Fibroblast of skin of abdomen (primary cell): ENCODE measurements at regions not wholly inside any gene's neighbourhood (a gene's known extent, or its start where the extent isn't known, plus 50 kb on each side); places are given as distances from the start of the nearest gene placed in this dataset.
"Not testable (repeated sequence)": the region's sequence is repeated elsewhere in the genome, so short reads cannot be mapped to it uniquely, and the experiment has no call there.

Experiments
- DNase-seq: peaks from one replicate; pipeline ENCODE4 v3.0.0-alpha.2; 2013

DNA sequence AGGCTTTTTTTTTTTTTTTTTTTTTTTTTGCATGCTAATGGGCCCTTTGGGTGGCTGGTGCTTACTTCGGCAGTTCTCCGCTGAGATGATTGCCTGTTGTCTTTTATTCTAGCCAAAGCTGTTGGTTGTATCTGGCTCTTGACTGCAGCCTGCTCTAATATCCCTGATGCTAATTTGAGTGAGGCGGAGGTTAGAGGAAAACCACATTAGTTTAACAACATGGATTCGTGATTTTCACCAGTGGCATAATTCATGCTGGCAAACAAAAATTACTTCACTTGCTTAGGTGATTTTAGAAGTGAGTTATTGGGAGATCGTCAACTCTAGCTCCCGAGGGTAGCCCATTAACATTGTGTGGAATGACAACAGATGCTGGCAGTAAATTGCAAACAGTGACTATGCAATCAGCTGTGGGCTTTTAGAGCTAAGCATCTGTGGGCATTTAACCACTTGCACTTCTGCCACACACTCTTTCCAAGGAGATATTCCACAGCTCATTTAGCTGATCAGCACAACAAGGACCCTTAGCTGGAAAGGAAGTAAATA lies 97.6 kb upstream of the ZDHHC17 start:
- DNase-seq: no peak

DNA sequence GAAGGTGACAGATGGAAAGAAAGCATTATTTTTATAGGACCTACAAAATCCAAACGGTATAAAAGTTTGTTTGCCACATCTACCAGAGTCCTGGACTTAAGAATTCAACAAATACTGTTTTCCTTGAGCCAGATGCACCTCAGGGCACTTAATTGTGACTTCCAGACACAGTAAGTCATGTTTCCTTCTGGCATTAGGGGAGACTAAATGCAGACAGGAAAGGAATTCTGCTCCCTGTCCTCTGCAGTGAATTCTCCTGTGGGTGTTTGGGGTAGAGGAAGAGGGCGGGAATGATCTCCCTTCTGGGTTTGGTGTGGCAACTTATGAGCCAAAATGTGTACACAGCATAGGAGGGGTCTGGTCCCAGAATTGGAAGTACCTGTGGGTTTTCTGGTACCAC lies 93.9 kb upstream of the ZDHHC17 start:
- DNase-seq: no peak

DNA sequence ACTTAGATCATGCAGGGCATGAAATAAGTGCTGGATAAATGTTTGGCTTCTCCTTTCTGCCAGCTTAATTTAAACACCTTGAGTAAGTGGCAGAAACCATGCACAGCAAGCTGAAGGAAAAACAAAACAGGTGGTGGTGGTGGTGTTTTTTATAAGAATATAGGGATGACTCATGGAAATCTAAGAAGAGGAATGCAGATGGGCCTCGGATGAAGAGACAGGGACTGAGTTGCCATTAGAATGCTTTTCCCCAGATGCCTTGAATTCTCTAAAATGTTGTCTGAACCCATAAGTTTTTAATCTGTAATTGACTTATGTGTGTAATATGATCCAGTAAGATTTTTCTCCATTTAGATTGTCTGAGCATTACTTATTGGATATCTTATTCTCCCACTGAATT lies 93.1 kb upstream of the ZDHHC17 start:
- peak; percentile 91 for DNase-seq

DNA sequence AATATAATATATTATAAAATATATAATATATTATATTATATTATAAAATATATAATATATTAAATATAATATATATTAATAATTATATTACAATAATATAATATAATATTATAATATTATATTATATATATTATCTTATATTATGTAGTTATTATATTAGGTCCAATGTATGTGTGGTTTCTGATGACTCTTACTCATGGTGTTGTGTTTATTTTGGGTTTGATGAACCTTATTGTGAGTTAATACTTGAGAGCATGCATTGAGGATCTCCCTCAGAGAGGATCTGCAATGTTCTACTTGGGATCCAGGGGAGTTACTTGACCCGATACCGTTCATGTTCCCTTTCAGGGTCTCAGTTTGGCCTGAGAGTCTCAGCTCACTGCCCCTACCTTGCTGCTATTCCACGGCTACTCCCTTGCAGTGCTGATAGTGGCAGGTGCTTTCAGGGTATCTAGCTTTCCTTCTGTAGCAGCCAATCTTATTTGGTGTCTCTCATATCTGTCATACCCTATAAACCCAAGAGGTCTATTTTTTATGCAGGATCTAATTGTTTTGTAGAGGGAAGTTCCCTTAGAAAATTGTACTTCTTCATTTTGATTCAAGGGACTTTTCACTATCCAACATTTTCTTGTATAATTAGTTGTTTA lies 89.1 kb upstream of the ZDHHC17 start:
- DNase-seq: no peak

DNA sequence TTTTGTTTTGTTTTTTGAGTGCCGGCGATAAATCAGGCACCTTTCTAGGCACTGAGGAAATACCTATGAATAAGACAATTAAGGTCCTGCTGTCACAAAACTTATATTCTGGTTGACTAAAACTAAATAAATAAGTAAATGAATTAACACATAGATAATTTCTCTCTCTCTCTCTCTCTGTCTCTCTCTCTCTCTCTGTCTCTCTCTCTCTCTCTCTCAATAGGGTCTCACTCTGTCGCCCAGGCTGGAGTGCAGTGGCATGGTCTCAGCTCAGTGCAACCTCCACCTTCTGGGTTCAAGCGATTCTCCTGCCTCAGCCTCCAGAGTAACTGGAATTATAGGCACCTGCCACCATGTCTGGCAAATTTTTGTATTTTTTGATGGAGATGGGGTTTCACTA lies 87.7 kb upstream of the ZDHHC17 start:
- DNase-seq: not testable (repeated sequence)

DNA sequence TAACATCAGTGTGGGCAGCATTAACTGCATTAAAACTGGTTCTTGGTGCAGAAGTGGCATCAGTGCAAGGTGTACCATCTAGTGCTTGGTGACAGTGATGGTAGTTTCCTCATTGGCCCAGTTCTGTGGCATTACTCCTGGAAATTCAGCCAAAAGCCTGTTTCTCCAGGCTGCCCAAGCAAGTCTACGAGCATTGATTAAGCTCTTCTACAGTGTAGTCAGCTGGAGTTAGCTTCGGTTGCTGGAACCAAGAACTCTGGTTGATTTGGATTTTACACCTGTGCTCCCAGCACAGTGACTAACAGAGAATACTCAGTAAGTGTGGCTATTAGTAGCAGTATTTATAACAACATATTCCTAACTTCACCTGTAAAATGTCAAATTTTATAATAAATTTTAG lies 84.9 kb upstream of the ZDHHC17 start:
- DNase-seq: no peak

DNA sequence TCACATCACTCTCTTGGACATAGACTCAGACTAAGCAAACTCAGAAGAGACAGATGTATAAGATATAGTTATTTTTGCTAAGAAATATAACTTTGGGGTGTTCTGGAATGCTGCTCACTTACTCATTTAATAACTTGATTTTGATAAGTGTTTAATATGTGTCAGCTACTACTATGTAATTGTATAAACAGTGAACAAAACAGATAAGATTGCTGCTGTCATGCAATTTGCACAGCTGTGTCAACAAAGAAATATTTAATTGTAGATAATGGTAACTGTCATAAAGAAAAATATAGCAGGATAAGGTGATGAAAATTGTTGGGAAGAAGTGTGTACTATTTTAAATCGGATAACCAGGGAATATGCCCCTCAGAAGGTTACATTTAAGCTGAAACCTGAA lies 84.1 kb upstream of the ZDHHC17 start:
- no peak for DNase-seq

DNA sequence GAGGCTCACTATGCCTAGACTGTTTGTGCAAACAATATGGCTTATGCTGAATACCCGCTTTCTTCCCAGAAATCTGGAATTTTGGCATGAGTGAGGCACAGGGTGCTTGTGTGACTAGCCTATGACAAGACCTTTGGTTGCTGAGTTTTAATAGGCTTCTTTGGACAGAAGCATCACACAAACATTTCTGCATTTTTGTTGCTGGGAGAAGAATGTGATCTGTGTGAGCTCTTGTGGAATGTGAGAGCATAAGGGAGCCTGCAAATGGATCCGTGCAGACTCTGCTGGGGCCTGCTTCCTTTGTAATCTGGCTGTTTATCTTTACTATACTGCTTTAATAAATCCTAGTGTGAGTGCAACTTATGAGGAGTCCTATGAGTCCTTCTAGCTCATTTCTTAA lies 83.0 kb upstream of the ZDHHC17 start:
- DNase-seq: peak; percentile 84

DNA sequence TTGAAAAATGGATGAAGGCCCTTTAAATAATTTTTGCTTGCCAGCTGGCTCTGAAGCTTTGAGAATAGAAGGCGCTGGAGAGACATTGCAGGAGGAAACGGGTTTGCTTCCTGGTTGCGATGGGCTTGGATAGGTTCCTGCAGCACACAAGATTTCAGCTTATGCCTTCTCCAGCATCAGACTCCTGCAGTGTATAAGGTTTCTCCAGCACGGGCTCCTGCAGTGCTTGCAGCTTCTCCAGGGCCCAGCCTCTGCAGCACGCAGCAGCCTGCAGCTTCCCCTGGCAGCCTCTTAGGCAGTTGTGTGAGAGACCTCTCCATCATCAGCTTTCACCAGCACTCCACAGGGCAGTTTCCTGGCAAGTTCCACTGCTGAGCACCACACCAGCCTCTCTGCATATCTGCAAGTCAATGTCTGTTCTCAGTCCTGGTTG lies 78.7 kb upstream of the ZDHHC17 start:
- DNase-seq: peak; percentile 65

DNA sequence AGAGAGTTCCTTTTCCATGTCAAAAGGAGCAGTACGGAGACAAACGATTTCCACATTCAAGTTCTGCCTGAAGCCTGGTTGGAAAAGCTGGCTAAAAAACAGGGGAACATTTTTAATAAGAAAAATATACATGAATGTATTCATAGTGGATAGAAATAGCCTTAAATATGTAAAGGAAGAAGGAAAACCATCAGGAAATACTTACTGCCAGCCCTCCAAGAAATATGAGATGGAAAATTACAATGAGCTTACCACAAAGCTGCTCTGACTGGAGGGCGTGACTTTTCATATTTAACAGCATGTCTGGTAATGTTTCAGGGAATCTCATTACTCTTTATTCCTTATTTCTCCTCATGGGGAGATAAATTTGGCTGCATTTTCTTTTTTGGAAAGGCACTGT lies 75.9 kb upstream of the ZDHHC17 start:
- DNase-seq: peak; percentile 72

DNA sequence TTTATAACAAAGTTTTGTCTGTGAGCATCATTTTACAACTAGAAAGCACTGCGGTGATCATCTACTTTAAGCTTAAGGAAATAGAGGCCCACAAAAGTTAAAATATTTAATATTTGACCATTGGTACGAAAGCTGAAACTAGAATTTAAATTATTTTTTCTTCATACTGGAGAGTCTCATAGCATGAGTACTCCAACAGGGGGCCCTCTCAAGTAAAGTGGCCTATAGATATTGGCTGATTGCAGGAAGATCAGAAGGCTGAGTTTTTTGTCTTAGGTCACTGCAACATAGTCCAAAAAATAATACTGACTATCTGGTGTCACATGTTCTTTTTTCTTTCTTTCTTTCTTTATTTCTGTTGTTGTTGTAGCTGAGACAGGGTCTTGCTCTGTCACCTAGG lies 75.3 kb upstream of the ZDHHC17 start:
- DNase-seq: no peak

DNA sequence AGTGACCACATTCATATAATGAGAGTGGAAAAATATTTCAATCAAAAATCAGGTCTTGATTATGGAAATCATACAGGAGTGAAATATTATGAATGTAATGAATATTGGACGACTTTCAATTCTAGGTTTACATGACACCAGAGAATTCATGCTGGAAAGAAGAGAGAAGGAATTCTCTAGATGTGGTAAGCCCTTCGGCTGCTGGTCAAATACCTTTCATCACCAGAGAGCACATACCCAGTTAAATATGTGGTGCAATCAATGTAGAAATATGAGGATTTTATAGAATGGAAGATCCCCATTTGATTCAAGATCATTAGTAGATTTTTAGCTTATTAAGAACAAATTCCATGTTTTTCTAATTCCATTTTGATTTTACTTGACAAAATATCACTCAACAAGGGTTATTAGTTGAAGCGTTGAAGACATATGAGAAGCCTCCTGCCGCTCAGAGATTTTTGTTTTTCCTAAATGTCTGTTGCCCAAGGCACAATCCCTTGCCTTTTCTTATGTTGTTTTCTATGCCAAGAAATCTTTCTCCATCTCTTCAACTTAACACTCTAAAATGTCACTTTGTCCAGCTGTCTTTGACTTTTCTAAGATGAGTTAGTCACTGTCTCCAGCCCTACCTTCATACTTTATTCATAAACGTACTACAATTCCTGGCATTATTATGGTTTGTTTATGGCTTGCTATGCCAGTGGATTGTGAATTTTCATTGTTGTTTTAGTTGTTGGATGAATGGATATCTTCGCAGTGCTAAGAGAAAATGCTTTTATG lies 72.8 kb upstream of the ZDHHC17 start:
- peak; percentile 91 for DNase-seq

DNA sequence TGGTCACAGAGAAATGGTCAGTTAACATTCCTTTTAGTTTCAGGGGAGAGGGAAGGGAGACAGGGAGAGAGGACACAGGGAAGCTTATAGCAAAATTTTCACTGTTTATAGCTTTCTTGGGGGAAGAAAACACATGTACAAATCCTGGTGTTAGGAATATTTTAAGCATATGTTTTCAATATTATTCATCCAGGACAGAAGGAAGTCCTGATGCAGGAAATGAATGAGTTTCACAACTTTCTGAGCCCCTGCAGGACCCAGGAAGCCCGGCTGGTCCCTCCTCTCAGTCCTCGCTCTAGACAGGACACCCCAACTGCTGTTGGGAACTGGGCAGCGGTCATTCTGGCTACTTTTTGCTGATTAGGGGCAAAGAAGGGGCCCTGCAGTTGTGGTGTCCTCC lies 71.1 kb upstream of the ZDHHC17 start:
- peak; percentile 47 for DNase-seq

DNA sequence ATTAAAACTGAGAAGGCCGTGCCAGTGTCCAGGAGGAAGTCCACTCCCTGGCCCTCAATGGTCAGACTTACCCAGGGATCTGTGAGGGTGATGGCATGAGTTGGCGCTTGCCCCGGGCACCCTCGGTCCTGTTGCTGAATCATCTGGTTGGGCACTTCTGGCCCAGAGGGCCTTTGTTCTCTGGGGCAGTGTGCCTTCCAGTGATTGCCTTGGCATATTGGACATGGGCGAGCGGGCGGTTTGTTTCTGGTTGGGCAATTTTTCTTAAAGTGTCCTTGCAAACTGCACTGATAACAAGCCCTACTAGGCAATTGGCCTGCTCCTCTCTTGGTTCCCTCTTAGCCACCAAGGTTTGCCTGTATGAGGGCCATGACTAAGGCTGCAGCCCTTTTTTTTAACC lies 69.5 kb upstream of the ZDHHC17 start:
- no peak for DNase-seq

DNA sequence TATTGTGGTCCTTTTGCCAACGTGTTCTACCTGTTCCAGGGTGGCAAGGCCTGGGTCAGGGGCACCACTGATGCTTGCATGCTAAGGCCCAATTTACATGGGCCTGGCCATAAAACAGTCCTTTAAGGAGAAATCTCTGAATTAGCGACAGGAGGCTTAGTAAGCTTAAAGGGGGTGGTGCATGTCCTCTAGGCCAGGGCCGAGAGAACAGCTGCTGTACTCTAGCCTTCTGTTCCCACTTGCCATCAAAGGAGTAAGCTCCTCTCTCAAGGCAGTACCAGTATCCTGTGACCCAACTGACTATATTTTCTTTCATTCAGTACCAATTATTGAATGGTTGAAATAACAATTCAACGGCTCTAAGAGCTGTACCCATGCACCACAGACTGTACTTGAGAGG lies 67.7 kb upstream of the ZDHHC17 start:
- no peak for DNase-seq

DNA sequence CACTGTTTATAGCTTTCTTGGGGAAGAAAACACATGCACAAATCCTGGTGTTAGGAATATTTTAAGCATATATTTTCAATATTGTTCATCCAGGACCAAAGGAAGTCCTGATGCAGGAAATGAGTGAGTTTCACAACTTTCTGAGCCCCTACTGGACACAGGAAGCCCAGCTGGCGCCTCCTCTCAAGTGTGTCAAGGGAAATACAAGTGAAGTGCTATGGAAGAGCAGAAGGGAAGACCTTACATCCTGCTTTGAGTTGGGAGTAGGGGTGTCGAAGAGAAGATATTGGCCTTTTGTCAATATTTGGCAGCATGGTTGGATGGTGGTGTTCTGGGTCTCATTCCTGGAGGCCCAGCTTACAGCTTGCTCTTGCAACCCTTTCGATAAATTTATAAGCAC lies 66.1 kb upstream of the ZDHHC17 start:
- no peak for DNase-seq

DNA sequence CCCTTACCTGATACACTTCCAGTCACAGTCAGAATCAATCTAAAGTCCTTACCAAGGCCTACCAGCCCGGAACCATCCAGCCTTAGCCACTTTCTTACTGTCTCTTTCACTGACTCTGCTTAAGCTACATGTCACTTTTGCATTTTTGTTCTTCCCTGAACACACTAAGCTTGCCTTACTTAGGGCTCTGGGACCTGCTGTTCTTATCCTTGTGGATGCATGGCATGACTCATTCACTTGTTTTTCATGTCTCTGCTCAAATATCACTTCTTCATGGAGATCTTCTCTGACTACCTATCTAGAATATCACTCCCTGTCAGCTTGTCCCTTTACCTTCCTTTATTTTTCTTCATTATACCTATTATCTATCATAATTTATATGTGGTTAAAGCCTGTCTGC lies 65.6 kb upstream of the ZDHHC17 start:
- DNase-seq: no peak

DNA sequence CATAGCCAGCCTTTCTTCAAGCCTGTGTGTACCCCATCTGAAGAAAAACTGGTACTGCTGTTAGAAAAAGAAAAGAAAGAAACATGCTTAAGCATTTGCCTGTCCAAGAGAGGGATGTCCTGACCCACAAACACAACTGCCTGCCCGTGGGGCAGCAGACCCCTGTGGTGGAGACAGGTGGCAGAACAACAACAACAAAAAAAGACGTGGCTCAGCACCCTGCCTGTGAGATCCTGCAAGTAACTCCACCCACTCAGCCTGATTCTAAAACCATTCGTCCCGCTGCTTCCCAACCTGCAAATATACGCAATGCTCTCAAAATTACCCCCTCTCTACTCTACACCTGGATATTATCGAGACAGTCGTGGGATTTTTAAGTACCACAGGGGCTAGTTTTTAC lies 64.9 kb upstream of the ZDHHC17 start:
- DNase-seq: no peak

DNA sequence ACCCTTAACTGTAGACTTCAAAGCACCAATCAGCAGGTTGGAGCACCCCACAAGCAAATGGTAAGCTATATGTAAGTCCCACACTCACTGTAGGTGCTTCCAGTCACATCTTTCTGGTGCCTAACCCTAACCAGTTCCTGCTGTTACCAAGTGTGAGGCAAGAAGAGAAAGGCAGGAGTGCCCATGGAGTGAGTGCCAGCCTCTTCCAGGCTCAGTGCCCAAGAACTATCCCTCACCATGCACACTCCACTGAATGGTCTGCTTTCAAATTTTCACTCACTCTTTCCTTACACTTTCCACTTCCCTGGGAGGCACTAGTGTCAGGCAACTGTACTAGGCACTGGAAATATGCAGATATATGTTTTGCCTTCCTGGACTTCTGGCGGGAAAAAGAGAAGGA lies 62.2 kb upstream of the ZDHHC17 start:
- DNase-seq: no peak

DNA sequence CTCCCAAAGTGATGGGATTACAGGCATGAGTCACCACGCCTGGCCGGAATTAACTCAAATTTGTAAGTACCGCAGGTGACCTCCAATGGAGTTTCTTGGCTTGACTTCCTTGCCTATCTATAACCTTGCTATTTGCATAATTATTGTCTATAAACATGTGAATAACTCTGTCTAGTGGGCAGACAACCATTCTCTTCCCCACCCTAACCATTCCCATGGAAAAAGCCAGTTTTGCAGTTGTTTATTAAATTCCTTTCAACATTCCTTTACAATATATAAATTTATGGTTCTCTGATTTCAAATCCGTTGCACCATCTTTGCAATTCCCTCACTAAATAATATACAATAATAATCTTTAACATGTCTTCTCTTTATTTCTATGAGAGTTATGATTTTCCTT lies 61.0 kb upstream of the ZDHHC17 start:
- DNase-seq: no peak

DNA sequence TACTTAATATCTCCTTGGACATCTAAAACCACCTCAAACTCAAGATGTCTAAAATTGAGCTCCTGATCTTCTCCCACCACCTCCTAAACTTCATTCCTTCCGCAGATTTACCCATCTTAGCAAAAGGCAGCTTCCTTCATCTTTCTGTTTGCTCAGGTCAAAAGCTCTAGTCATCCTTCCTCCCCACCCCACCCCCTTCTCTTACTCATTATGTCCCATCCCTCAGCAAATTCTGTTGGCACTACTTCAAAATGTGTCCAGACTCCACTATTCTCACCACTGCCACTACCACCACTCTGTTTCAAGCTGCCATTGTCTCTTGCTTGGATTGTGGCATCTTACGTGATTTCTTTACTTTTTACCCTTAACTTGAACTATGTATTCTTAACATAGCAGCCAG lies 59.2 kb upstream of the ZDHHC17 start:
- no peak for DNase-seq

DNA sequence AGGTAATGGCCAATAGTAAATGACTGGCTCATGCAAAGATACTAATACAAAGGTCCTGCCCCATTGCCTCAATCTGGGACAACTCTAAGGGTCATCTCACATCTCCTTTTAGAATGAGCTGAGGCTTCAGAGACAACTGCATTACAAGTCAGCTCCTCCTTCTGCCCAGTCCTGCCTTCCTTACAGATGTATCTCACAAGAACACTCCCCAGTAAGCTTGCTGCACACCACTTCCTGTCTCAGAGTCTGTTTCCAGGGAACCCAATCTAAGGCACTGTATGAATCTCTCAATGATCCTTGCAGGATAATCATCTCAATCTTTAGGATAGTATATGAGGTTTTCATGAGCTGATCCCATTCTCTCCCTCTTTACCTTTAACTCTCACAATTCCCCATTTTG lies 57.8 kb upstream of the ZDHHC17 start:
- DNase-seq: peak; percentile 55

DNA sequence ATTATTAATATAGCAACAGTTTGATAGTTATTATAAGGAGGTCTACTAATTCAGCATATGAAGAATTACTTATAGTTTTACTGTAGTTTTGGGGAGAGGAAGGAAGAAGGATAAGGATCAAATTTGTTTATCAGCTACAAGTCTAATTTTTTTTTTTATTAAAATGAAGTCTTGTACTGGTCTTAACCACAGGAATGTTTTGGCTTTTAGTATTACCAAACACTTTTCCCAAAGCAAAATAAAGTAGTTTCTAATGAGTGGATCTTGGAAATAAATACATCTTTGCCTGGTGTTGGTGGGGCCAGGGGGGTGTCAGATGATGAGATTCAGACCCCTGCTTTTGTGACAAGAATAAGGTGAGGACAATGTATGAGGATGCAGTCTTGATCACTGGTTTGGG lies 57.2 kb upstream of the ZDHHC17 start:
- DNase-seq: no peak

DNA sequence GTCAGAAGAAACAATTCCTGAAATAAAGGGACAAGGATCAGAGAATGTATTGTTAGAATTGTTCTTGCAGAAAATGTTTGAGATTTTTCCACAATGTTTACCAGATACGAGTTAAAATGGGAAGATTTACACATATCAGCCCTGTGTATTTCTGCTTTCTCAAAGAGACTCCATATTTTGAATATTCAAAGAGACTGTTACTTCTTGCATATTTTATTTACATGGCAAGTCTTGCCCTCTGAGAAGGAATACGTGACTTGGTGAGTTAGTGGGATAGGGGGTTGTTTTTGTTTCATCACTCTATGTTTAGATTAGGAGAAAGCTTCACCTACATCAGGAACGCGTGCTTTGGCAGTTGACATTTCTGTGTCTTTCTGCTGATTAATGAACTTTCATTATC lies 56.1 kb upstream of the ZDHHC17 start:
- DNase-seq: no peak
